Right kidney (tissue), 1 donor: ENCODE measurements at regions not wholly inside any gene's neighbourhood (a gene's known extent, or its start where the extent isn't known, plus 50 kb on each side); places are given as distances from the start of the nearest gene placed in this dataset.
A peak's percentile ranks its signal among the peaks of the same experiment; 100 is the strongest.
"Not testable (repeated sequence)": the region's sequence is repeated elsewhere in the genome, so short reads cannot be mapped to it uniquely, and the experiment has no call there.

Experiments
- DNase-seq: peaks from one replicate; pipeline ENCODE4 v3.0.0-alpha.2; 2016

- DNase-seq: no peak
Observed at GRCh38 chrX:34576864-34577263, 80.2 kb downstream of the TMEM47 start.

- no peak for DNase-seq
Observed at GRCh38 chrX:34565981-34566380, 91.1 kb downstream of the TMEM47 start.

GRCh38 chrX:34563804-34564203 lies 93.3 kb downstream of the TMEM47 start:
- DNase-seq: no peak

GRCh38 chrX:34563061-34563460 lies 94.0 kb downstream of the TMEM47 start:
- DNase-seq: no peak

- DNase-seq: no peak
Observed at GRCh38 chrX:34562006-34562405, 95.1 kb downstream of the TMEM47 start.

- no peak for DNase-seq
Observed at GRCh38 chrX:34560180-34560579, 96.9 kb downstream of the TMEM47 start.

GRCh38 chrX:34559325-34559724 lies 97.8 kb downstream of the TMEM47 start:
- DNase-seq: no peak

GRCh38 chrX:34557733-34558132 lies 99.4 kb downstream of the TMEM47 start:
- no peak for DNase-seq

- no peak for DNase-seq
Observed at GRCh38 chrX:34555481-34555880, 101.6 kb downstream of the TMEM47 start.

- DNase-seq: no peak
Observed at GRCh38 chrX:34546366-34546765, 110.7 kb downstream of the TMEM47 start.

- no peak for DNase-seq
Observed at GRCh38 chrX:34528081-34528480, 129.0 kb downstream of the TMEM47 start.

GRCh38 chrX:34521563-34521962 lies 135.5 kb downstream of the TMEM47 start:
- no peak for DNase-seq

- DNase-seq: no peak
Observed at GRCh38 chrX:34509394-34509793, 147.7 kb downstream of the TMEM47 start.

GRCh38 chrX:34503119-34503518 lies 154.0 kb downstream of the TMEM47 start:
- no peak for DNase-seq

GRCh38 chrX:34493086-34493485 lies 164.0 kb downstream of the TMEM47 start:
- no peak for DNase-seq

GRCh38 chrX:34491126-34491525 lies 166.0 kb downstream of the TMEM47 start:
- no peak for DNase-seq

GRCh38 chrX:34487364-34487763 lies 169.7 kb downstream of the TMEM47 start:
- no peak for DNase-seq

- no peak for DNase-seq
Observed at GRCh38 chrX:34483980-34484379, 173.1 kb downstream of the TMEM47 start.

- no peak for DNase-seq
Observed at GRCh38 chrX:34470507-34470906, 186.6 kb downstream of the TMEM47 start.

- DNase-seq: no peak
Observed at GRCh38 chrX:34467437-34467836, 189.6 kb downstream of the TMEM47 start.

- DNase-seq: not testable (repeated sequence)
Observed at GRCh38 chrX:34463220-34463619, 193.9 kb downstream of the TMEM47 start.

GRCh38 chrX:34457850-34458249 lies 199.2 kb downstream of the TMEM47 start:
- DNase-seq: not testable (repeated sequence)

- peak; percentile 14 for DNase-seq
Observed at GRCh38 chrX:34437586-34437985, 219.5 kb downstream of the TMEM47 start.

GRCh38 chrX:34426334-34426733 lies 230.8 kb downstream of the TMEM47 start:
- no peak for DNase-seq

GRCh38 chrX:34406580-34406979 lies 250.5 kb downstream of the TMEM47 start:
- no peak for DNase-seq
